HuH-7 (cell line): ENCODE measurements at regions not wholly inside any gene's neighbourhood (a gene's known extent, or its start where the extent isn't known, plus 50 kb on each side); places are given as distances from the start of the nearest gene placed in this dataset.

Source experiments
- DNase-seq: peaks from one replicate; pipeline ENCODE4 v3.0.0; 2011; ENCODE audit warnings: low spot score

- DNase-seq, result no peak
Measured at GRCh38 chr2:144592500-144593256, 72.8 kb upstream of the ZEB2 start.

- no peak for DNase-seq
Measured at GRCh38 chr2:144587306-144587705, 67.4 kb upstream of the ZEB2 start.

GRCh38 chr2:144586476-144586875 lies 66.6 kb upstream of the ZEB2 start:
- no peak for DNase-seq

- DNase-seq, result no peak
Measured at GRCh38 chr2:144583741-144584453, 64.0 kb upstream of the ZEB2 start.

- no peak for DNase-seq
Measured at GRCh38 chr2:144583381-144583729, 63.4 kb upstream of the ZEB2 start.

GRCh38 chr2:144582651-144583380 lies 62.9 kb upstream of the ZEB2 start:
- DNase-seq, result no peak

GRCh38 chr2:144580521-144581161 lies 60.7 kb upstream of the ZEB2 start:
- DNase-seq, result no peak

- DNase-seq, result no peak
Measured at GRCh38 chr2:144579556-144579955, 59.6 kb upstream of the ZEB2 start.

GRCh38 chr2:144578099-144578498 lies 58.2 kb upstream of the ZEB2 start:
- DNase-seq, result no peak

- DNase-seq, result no peak
Measured at GRCh38 chr2:144572977-144573376, 53.1 kb upstream of the ZEB2 start.

- DNase-seq, result no peak
Measured at GRCh38 chr2:144571770-144572169, 51.9 kb upstream of the ZEB2 start.

- no peak for DNase-seq
Measured at GRCh38 chr2:144570566-144570965, 50.6 kb upstream of the ZEB2 start.
